Testis (tissue), 2 donors: ENCODE measurements at regions not wholly inside any gene's neighbourhood (a gene's known extent, or its start where the extent isn't known, plus 50 kb on each side); places are given as distances from the start of the nearest gene placed in this dataset.

ENCODE experiments used
- POLR2A ChIP-seq: fragments of 450-650 bp; IDR thresholded peaks from one replicate; pipeline ENCODE4 v1.6.1; 2017; ENCODE audit warnings: antibody characterized with exemption, mild to moderate bottlenecking, moderate library complexity
- TF ChIP-seq, protein P1 (sequence below), 3 experiments: fragments of 450-650 bp in 2 of 3; fragments of 200-600 bp in 1 of 3; sonication (generic) in 1 of 3; IDR thresholded peaks; one replicate each; pipeline ENCODE4 v1.5.1; 2016 to 2019; ENCODE audit warnings: antibody characterized with exemption in 3 of 3, mild to moderate bottlenecking in 2 of 3, moderate library complexity in 1 of 3

DNA sequence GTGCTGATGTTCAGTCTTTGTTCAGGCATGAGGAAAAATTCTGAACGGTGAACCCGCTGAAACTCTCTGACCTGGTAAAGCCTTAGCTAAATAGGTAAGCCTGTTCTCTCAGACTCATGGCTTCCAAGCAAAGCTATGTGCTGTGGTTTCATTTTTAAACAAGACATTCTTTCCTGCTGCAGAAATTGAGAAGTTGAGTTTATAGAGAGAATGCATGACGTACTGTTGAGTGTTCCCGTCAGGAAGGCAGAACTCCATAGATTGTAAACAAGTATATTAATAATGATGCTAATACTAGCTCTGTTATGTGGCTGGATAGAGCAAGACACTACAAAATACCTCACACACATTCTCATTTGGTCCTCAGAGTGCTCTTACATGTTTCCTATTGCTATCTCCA lies 424.0 kb upstream of the CRIM1 start:
- no peak for TF ChIP-seq POLR2A
- TF ChIP-seq, protein P1, sequence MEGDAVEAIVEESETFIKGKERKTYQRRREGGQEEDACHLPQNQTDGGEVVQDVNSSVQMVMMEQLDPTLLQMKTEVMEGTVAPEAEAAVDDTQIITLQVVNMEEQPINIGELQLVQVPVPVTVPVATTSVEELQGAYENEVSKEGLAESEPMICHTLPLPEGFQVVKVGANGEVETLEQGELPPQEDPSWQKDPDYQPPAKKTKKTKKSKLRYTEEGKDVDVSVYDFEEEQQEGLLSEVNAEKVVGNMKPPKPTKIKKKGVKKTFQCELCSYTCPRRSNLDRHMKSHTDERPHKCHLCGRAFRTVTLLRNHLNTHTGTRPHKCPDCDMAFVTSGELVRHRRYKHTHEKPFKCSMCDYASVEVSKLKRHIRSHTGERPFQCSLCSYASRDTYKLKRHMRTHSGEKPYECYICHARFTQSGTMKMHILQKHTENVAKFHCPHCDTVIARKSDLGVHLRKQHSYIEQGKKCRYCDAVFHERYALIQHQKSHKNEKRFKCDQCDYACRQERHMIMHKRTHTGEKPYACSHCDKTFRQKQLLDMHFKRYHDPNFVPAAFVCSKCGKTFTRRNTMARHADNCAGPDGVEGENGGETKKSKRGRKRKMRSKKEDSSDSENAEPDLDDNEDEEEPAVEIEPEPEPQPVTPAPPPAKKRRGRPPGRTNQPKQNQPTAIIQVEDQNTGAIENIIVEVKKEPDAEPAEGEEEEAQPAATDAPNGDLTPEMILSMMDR (IDR thresholded peaks at IDR 0.05), result no peak
